ENCODE measurements at regions not wholly inside any gene's neighbourhood (a gene's known extent, or its start where the extent isn't known, plus 50 kb on each side); places are given as distances from the start of the nearest gene placed in this dataset.

DNA sequence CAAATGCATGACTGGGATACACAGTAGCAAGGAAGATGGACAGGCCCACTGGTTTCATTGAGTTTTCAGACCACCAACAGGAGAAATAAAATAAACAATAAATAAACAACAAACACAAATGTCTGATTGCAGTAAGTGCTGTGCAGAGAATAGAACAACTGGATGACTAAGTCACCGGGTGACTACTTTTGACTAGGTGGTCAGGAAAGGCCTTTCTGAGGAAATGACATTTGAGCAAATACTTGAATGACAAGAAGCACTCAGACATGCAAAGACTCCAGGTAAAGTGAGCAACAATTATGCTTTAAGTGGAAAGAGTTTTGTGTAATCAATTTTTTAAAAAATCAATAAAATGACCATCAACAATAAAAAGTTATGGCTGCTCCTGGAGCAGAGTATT, 137.7 kb downstream of the BTC start:
- TF ChIP-seq, protein P1, sequence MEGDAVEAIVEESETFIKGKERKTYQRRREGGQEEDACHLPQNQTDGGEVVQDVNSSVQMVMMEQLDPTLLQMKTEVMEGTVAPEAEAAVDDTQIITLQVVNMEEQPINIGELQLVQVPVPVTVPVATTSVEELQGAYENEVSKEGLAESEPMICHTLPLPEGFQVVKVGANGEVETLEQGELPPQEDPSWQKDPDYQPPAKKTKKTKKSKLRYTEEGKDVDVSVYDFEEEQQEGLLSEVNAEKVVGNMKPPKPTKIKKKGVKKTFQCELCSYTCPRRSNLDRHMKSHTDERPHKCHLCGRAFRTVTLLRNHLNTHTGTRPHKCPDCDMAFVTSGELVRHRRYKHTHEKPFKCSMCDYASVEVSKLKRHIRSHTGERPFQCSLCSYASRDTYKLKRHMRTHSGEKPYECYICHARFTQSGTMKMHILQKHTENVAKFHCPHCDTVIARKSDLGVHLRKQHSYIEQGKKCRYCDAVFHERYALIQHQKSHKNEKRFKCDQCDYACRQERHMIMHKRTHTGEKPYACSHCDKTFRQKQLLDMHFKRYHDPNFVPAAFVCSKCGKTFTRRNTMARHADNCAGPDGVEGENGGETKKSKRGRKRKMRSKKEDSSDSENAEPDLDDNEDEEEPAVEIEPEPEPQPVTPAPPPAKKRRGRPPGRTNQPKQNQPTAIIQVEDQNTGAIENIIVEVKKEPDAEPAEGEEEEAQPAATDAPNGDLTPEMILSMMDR (tag by site-specific recombination; IDR thresholded peaks at IDR 0.05), result no peak
- TF ChIP-seq SP7 (tag by site-specific recombination; IDR thresholded peaks at IDR 0.05) (no peak), ZNF391 (tag by site-specific recombination; IDR thresholded peaks at IDR 0.05; ENCODE audit: borderline replicate concordance, low read depth) (no peak), YY1 (tag by site-specific recombination; IDR thresholded peaks at IDR 0.05) (no peak), ZNF140 (tag by site-specific recombination; IDR thresholded peaks at IDR 0.05) (no peak), ZNF350 (tag by site-specific recombination; IDR thresholded peaks at IDR 0.05) (no peak)
- TF ChIP-seq, protein P2, sequence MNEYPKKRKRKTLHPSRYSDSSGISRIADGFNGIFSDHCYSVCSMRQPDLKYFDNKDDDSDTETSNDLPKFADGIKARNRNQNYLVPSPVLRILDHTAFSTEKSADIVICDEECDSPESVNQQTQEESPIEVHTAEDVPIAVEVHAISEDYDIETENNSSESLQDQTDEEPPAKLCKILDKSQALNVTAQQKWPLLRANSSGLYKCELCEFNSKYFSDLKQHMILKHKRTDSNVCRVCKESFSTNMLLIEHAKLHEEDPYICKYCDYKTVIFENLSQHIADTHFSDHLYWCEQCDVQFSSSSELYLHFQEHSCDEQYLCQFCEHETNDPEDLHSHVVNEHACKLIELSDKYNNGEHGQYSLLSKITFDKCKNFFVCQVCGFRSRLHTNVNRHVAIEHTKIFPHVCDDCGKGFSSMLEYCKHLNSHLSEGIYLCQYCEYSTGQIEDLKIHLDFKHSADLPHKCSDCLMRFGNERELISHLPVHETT (tag by site-specific recombination; IDR thresholded peaks at IDR 0.05), result no peak
- TF ChIP-seq, protein P3, sequence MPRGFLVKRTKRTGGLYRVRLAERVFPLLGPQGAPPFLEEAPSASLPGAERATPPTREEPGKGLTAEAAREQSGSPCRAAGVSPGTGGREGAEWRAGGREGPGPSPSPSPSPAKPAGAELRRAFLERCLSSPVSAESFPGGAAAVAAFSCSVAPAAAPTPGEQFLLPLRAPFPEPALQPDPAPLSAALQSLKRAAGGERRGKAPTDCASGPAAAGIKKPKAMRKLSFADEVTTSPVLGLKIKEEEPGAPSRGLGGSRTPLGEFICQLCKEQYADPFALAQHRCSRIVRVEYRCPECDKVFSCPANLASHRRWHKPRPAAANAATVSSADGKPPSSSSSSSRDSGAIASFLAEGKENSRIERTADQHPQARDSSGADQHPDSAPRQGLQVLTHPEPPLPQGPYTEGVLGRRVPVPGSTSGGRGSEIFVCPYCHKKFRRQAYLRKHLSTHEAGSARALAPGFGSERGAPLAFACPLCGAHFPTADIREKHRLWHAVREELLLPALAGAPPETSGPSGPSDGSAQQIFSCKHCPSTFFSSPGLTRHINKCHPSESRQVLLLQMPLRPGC (tag by site-specific recombination; IDR thresholded peaks at IDR 0.05), result no peak
- TF ChIP-seq, protein P4, sequence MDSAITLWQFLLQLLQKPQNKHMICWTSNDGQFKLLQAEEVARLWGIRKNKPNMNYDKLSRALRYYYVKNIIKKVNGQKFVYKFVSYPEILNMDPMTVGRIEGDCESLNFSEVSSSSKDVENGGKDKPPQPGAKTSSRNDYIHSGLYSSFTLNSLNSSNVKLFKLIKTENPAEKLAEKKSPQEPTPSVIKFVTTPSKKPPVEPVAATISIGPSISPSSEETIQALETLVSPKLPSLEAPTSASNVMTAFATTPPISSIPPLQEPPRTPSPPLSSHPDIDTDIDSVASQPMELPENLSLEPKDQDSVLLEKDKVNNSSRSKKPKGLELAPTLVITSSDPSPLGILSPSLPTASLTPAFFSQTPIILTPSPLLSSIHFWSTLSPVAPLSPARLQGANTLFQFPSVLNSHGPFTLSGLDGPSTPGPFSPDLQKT (IDR thresholded peaks at IDR 0.05; ENCODE audit: borderline replicate concordance, low read depth, low read length), result no peak
- TF ChIP-seq, protein P5, sequence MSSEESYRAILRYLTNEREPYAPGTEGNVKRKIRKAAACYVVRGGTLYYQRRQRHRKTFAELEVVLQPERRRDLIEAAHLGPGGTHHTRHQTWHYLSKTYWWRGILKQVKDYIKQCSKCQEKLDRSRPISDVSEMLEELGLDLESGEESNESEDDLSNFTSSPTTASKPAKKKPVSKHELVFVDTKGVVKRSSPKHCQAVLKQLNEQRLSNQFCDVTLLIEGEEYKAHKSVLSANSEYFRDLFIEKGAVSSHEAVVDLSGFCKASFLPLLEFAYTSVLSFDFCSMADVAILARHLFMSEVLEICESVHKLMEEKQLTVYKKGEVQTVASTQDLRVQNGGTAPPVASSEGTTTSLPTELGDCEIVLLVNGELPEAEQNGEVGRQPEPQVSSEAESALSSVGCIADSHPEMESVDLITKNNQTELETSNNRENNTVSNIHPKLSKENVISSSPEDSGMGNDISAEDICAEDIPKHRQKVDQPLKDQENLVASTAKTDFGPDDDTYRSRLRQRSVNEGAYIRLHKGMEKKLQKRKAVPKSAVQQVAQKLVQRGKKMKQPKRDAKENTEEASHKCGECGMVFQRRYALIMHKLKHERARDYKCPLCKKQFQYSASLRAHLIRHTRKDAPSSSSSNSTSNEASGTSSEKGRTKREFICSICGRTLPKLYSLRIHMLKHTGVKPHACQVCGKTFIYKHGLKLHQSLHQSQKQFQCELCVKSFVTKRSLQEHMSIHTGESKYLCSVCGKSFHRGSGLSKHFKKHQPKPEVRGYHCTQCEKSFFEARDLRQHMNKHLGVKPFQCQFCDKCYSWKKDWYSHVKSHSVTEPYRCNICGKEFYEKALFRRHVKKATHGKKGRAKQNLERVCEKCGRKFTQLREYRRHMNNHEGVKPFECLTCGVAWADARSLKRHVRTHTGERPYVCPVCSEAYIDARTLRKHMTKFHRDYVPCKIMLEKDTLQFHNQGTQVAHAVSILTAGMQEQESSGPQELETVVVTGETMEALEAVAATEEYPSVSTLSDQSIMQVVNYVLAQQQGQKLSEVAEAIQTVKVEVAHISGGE (tag by site-specific recombination; conservative IDR thresholded peaks at IDR 0.05; ENCODE audit: low read depth), result no peak
